ENCODE measurements at regions not wholly inside any gene's neighbourhood (a gene's known extent, or its start where the extent isn't known, plus 50 kb on each side); places are given as distances from the start of the nearest gene placed in this dataset.

GRCh38 chr6:9564021-9564420 is 850.9 kb downstream of the TFAP2A start:
- DNase-seq: no peak

GRCh38 chr6:9563568-9563967 is 851.3 kb downstream of the TFAP2A start:
- DNase-seq: no peak

GRCh38 chr6:9554806-9555205 is 860.1 kb downstream of the TFAP2A start:
- no peak for DNase-seq

GRCh38 chr6:9554323-9554722 is 860.6 kb downstream of the TFAP2A start:
- DNase-seq: no peak

- DNase-seq: no peak
These were observed 861.9 kb downstream of the TFAP2A start for GRCh38 chr6:9553002-9553401.

- DNase-seq: no peak
These were observed 871.2 kb downstream of the TFAP2A start for GRCh38 chr6:9543649-9544048.

GRCh38 chr6:9540534-9541126 is 874.2 kb downstream of the TFAP2A start:
- no peak for DNase-seq

GRCh38 chr6:9540126-9540525 is 874.7 kb downstream of the TFAP2A start:
- DNase-seq: no peak

GRCh38 chr6:9539231-9539755 is 875.6 kb downstream of the TFAP2A start:
- DNase-seq: no peak

GRCh38 chr6:9537381-9537780 is 877.5 kb downstream of the TFAP2A start:
- DNase-seq: no peak

- no peak for DNase-seq
These were observed 879.8 kb downstream of the TFAP2A start for GRCh38 chr6:9535106-9535505.

GRCh38 chr6:9532621-9533557 is 882.0 kb downstream of the TFAP2A start:
- no peak for DNase-seq

- DNase-seq: no peak
These were observed 887.1 kb downstream of the TFAP2A start for GRCh38 chr6:9527679-9528286.

- no peak for DNase-seq
These were observed 891.4 kb downstream of the TFAP2A start for GRCh38 chr6:9523462-9523861.

GRCh38 chr6:9522101-9522500 is 892.8 kb downstream of the TFAP2A start:
- DNase-seq: no peak

- no peak for DNase-seq
These were observed 893.7 kb downstream of the TFAP2A start for GRCh38 chr6:9521152-9521530.

GRCh38 chr6:9520417-9521151 is 894.3 kb downstream of the TFAP2A start:
- no peak for DNase-seq

GRCh38 chr6:9518431-9518830 is 896.4 kb downstream of the TFAP2A start:
- DNase-seq: no peak

- DNase-seq: no peak
These were observed 897.1 kb downstream of the TFAP2A start for GRCh38 chr6:9517806-9518205.

- no peak for DNase-seq
These were observed 899.0 kb downstream of the TFAP2A start for GRCh38 chr6:9515633-9516606.

GRCh38 chr6:9514146-9514545 is 900.7 kb downstream of the TFAP2A start:
- no peak for DNase-seq

GRCh38 chr6:9511157-9511556 is 903.7 kb downstream of the TFAP2A start:
- DNase-seq: no peak
